NCI-H82 treated with DMSO at 0.1 percent for 48 hours (cell line): ENCODE measurements at regions not wholly inside any gene's neighbourhood (a gene's known extent, or its start where the extent isn't known, plus 50 kb on each side); places are given as distances from the start of the nearest gene placed in this dataset.
"Not testable (repeated sequence)": the region's sequence is repeated elsewhere in the genome, so short reads cannot be mapped to it uniquely, and the experiment has no call there.

Experiments
- DNase-seq: peaks from one replicate; lab custom pipeline; 2025; ENCODE audit not compliant: unreplicated experiment; lab: John Stamatoyannopoulos, UW

DNA sequence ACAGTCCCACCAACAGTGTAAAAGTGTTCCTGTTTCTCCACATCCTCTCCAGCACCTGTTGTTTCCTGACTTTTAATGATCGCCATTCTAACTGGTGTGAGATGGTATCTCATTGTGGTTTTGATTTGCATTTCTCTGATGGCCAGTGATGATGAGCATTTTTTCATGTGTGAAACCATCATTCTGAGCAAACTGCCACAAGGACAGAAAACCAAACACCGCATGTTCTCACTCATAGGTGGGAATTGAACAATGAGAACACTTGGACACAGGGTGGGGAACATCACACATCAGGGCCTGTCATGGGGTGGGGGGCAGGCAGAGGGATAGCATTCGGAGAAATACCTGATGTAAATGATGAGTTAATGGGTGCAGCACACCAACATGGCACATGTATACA is 240.8 kb downstream of the FAT3 start:
- DNase-seq = not testable (repeated sequence)

- DNase-seq = no peak
These were observed 249.1 kb downstream of the FAT3 start for GRCh38 chr11:92473736-92474135.

- no peak for DNase-seq
These were observed 250.7 kb downstream of the FAT3 start for GRCh38 chr11:92475316-92475715.

DNA sequence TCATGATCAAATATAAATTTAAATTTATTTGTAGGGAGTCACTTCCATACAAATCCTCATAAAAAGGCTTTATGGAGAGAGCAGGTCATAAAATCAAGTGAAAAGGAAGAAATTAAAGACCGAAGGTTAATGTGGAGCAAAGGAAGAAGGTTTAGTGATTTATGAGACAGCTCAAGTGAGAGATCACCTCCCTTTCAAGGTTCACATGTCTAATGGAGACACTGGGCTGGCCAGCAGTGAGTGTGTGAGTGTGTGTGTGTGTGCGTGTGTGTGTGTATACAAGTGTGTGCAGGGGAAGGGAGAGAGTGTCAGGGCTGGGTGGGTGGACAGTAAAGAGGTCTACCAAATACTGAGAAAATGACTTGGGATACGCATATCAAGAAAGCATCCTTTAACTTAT is 251.2 kb downstream of the FAT3 start:
- no peak for DNase-seq

DNA sequence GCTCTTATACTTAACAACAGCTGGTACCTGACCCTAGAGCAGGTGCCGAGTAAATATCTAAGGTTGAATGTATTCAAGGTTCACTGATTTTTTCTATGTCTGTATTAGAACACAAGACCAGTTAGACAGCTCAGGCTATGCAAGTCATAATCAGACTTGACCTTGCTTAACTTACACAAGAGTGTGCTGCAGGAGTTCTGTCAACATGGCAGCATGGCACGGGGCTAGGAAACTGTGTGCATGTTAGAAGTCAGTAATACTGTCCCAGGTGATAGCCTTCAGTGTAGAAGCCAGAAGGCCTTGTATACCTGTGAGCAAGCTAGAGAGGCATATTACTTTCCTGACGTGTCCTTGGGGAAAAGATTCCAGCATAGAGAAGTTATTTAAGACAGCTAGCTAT is 253.1 kb downstream of the FAT3 start:
- DNase-seq = no peak

GRCh38 chr11:92480499-92480898 is 255.9 kb downstream of the FAT3 start:
- DNase-seq = no peak

DNA sequence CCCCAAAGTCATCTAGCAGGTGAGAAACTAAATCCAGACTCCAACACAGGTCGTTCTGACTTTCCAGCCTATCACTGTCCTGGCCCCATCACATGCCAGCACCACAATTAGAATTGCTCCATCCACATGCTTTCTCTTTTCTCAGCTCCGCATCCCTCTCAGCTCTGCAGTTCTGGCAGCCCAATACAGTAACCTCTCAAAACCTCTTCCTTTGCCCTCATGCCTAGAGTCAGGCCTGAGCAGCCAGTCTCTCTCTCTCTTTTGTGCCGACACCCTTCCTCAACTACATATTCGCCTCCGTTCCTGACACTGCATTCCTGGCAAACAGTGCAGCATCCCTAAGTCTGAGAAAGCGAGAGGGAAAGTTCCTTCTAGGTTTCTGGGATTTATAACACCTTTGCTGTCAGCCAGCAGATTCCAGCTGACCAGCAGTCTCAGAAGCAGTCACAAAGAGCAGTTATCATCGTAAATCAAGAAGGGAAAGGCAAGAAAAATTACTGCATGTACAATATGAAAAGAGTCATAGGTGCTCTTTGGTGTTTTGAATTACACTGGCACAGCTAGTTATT is 258.0 kb downstream of the FAT3 start:
- no peak for DNase-seq

DNA sequence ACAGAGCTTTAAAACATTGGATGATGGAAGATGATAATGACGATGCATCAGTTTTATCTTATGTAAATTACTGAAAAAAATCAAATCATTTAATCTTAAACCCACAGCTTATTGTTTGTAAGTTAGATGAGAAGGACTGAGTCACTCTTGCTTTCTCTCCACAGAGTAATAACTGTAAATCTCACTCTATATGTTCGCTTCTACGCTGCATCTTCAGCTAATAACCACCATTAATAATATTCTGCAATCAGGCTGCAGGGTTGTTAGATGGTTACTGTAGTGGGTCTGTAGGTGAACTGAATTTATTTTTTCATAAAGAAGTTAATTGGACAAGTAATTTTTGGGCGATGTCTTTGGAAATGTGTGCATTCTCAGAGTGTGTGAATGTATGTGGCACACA is 260.0 kb downstream of the FAT3 start:
- DNase-seq = no peak

DNA sequence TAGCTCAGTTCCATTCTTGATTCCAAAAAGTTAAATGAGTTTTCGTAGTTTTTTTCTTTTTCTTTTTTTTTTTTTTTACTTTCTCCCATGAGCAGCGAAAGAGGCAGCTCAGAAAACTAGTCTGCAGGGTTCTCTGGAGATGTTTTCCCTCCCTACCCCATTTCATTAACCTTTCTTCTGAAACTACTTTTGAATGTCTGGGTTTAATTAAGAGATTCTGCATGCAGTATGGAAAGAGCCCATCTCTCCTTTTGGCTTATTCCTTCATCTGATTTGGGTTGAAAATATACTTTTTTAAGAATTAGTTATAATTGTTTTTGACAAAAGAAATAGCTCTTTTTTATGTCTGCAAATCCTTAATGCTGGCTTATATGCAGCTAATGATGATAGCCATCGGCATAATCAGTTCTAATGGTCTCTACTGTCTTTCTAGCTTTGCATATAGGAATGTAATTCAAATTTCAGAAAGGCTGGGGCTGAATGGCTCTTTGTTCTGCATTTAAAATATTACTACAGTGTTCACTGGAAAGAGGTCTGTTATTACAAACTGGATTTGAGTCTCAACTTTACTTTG is 265.3 kb downstream of the FAT3 start:
- DNase-seq = no peak

DNA sequence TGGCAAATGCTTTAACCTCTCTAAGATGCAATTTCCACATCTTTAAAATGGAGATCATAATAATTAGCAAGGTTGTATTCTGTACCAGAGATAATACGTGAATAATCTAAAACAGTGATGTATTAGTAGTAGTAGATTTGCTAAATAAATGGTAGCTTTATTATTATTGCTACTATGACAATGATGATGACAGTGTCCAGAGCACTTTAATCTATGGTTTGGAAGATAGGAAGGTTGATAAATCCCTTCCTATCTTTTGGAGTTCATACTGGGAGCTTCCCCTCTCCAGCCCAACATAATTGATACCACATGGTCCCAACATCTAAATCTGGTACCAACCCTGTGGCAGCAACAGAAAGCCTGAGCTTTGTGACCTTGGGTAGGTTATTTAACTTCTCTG is 267.8 kb downstream of the FAT3 start:
- DNase-seq = no peak

GRCh38 chr11:92495107-92495793 is 270.6 kb downstream of the FAT3 start:
- no peak for DNase-seq

DNA sequence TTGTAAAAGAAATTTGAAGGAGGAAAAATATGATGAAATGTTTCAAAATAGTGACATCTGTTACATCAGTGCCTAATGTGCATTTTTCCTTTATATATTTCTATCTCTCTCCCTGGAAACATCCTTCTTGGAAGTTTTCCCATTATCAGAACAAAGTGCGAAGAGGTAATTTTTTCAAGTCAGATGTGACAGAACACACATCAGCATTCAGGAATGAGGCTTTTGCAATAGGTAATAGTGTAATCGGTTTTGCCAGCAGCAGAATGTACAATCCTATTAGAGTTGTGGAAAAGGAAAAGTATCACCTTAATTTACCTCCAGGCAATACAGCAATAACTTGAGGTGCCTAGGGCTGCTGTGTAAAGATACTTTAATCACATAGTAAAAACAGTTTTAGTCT is 275.8 kb downstream of the FAT3 start:
- no peak for DNase-seq

- no peak for DNase-seq
These were observed 276.6 kb downstream of the FAT3 start for GRCh38 chr11:92501066-92501739.

DNA sequence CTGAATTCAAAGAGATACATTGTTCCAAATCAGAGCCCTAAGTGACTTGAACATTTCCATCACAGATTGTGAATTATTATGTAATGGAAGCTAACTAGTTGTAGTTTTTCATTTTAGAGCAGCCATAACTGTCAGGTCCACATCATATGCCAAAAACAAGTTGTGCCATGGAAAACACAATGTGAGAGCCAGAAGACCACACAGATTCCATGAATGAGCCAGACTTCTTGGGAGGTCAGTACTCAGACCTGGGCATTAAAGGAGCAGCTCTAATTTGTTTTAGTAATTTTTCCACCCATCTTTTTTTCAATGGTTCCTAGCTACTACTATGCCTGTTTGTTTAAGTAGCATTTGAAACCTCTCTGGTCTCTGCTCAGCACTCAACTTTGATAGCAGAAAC is 279.4 kb downstream of the FAT3 start:
- no peak for DNase-seq

- no peak for DNase-seq
These were observed 279.9 kb downstream of the FAT3 start for GRCh38 chr11:92504534-92504933.

- DNase-seq = no peak
These were observed 281.1 kb downstream of the FAT3 start for GRCh38 chr11:92505689-92506088.

GRCh38 chr11:92506809-92507336 is 282.3 kb downstream of the FAT3 start:
- no peak for DNase-seq

DNA sequence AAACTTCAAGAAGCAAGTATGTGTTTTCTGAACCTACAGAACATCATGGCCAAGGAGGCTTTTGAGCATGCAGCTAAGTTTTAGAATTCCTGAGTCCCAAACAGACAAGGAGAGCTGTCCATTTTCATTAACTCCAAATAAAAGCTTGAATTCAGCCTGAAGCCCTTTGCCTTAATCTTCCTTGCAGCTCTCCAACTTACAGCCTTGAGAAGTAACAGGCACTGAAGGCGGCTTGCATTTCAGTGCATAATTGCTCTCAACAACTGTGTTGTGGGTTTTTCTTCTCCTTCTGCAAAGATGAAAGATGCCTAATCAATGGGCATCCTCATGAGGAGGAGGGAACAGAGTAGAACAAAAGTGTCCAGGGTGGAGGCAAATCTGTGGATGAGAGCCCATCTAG is 286.0 kb downstream of the FAT3 start:
- DNase-seq = no peak

- no peak for DNase-seq
These were observed 287.0 kb downstream of the FAT3 start for GRCh38 chr11:92511522-92512203.

- no peak for DNase-seq
These were observed 287.6 kb downstream of the FAT3 start for GRCh38 chr11:92512204-92512569.

DNA sequence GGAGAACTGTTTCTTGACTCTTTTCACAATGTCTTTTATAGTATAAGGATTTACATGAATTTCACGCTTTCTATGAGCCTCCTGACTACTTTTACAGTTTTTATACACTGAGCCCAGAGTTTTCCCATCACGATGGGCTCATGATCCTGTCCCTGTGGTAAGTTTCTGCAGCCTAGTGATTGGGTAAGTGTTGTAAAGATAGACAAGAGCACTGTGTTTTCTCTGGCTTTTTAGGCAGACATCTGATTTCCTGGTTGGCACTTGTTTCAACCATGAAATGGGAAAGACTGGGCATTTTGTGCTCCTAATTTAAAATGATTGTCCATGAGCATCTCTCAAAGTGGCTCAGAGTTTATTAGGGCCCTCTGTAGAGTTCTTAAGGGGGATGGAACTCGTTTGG is 299.0 kb downstream of the FAT3 start:
- no peak for DNase-seq

- DNase-seq = no peak
These were observed 299.9 kb downstream of the FAT3 start for GRCh38 chr11:92524542-92524941.
